NCI-H1417 (cell line): ENCODE measurements at regions not wholly inside any gene's neighbourhood (a gene's known extent, or its start where the extent isn't known, plus 50 kb on each side); places are given as distances from the start of the nearest gene placed in this dataset.

Experiments used
- DNase-seq, 3 experiments: peaks; one replicate each; lab custom pipeline; 2025; lab: John Stamatoyannopoulos, UW

DNA sequence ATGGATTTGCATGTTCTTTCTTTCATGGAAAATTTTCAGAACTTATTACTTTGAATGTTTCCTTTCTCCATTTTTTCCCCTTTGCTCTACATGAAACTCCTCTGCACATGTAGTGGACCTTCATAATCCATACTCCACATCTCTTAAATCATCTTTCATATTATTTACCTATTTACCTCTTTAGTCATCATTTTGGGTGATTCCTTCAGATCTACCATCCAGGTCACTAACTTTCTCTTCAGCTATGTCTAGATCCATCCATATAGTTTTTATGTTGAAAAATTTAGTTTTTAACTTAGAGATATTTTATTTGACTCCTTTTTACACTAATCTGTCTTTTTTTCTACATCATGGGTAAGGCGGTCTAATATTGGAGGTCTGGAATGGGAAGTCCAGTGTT lies 586.6 kb downstream of the NR2F1-AS1 start:
- DNase-seq, result no peak

- no peak for DNase-seq
Measured at GRCh38 chr5:92992073-92992472, 588.9 kb downstream of the NR2F1-AS1 start.

DNA sequence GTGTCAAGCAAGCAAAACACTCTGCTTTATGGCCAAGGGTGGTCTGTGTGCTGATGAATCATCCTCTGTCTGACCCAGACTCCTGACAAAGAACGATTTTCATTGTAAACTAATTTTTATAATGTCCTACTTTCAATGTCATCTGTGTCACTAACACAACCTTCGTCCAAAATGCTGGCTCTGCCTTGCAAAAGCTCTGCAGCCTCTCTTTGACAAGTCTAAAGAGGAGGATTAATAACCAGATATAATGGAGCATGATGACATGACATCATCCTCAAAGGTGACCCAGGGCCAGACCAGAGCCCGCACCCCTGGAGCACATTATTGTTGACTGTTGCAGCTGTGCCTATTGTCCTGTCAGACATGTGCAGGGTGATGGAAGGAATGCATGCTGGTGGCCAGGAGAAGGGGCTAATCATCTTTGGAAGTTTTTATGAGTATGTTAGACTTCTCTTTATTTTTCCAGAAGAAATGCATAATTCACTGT lies 589.4 kb downstream of the NR2F1-AS1 start:
- peak in 2 of 3 experiments; percentile 5 to 9 for DNase-seq

DNA sequence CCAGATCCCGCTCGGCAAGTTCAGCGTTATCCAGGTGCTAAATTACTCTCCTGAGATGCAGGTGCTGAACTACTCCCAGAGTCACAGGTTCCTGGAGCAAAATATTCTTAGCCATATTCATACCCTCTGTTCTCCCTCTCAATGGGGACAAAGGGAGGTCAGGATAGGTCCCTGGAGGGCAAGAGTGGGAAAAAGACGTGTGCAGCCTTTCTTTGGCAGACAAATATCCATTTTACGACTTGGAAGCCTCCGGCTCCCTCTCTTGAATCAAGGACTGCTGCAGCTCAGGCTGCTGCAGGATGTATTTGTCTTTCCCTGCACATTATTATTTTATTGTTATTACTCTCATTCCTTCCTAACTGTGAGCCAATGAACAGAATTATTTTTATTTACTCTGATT lies 590.2 kb downstream of the NR2F1-AS1 start:
- DNase-seq, result no peak

DNA sequence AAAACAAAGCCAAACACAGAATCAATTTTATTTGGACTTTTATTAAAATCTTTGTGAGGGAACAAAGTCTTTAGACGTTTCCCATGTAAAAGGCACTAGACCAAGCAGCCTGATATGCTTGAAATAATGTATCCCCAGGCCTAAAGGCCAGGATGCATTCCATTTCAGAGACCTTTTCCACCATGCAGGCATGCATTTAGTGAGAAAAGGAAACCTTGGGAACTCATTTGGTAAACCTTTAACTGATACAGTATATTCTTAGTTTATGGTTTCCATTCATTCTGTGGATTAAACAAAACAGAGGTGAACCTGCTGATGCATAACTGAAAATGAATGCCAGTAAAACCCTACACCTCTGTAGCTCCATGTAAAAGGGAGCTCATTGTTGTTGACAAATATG lies 600.0 kb downstream of the NR2F1-AS1 start:
- DNase-seq, result no peak

GRCh38 chr5:92980491-92980890 lies 600.5 kb downstream of the NR2F1-AS1 start:
- DNase-seq, result no peak

DNA sequence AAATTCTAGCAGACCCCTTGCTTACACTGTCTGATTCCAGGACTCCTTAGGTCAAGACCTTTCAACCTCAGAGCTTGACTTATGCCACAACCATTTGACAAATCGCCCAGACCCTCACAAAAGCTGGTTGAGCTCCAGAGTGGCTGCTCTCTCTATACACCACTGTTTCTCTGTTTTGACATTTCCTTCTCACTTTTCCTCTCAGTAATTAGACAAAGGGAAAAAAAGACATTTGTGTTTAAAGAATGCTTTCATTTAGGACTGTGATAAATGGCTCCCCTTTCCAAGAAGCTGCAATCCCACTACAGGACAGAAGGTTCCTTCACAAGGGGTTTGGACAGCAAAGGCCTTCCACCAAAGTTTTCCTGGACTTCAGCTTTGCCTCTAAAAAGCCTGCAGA lies 601.3 kb downstream of the NR2F1-AS1 start:
- DNase-seq, result no peak

GRCh38 chr5:92977846-92978540 lies 603.0 kb downstream of the NR2F1-AS1 start:
- DNase-seq, result no peak

- DNase-seq, result no peak
Measured at GRCh38 chr5:92976156-92976555, 604.9 kb downstream of the NR2F1-AS1 start.

DNA sequence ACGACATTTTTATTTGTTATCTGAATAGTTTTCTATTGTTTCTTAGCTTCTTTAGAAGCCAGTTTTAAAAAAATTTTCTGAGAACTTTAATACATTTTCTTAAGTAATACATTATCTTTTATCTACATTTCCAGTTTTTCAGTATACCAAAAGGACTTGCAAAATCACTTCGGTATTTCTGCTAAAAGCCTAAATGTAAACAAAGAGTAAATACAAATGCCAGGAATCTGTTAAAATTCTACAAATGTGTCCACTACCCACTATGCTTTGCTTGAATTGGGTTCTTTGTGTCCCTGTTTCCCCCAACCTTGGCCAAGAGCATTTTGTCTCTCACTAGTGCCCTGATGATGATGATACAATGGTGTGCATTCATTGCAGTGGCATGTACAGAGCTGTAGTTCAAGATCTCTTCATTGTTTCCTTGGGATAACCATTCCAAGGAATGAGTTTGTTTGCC lies 611.2 kb downstream of the NR2F1-AS1 start:
- DNase-seq, result no peak

DNA sequence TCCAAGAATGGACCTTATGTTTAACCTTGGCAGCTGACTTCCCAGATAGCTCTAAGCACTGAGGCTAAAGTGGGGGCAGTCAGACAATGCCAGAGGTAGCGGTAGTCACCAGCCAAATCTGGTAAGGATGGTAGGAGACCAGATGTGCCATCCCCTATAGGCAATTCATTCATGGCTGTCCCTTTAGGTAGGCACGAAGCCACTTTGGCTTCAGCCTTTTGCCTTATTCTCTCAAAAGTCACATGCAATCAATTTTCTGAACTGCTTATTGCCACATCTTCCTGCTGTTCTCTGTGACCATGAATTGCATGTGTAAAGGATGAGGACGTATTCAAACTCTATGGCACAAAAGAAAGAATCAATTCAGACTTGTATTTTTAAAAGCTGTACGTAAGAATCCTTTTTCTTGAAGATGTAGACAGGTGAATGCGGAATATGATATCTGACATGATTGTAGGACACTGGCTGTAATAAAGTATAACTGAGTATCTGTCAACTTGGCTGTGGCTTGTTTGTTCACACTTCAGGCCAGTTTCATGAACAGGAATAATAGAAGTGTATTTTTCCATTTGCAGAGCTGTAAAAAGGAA lies 611.7 kb downstream of the NR2F1-AS1 start:
- DNase-seq, result no peak

- no peak for DNase-seq
Measured at GRCh38 chr5:92963800-92964199, 617.2 kb downstream of the NR2F1-AS1 start.

- DNase-seq, result peak; percentile 60 to 92 (median 84)
Measured at GRCh38 chr5:92962752-92963151, 618.3 kb downstream of the NR2F1-AS1 start.

- no peak for DNase-seq
Measured at GRCh38 chr5:92956886-92957285, 624.1 kb downstream of the NR2F1-AS1 start.

DNA sequence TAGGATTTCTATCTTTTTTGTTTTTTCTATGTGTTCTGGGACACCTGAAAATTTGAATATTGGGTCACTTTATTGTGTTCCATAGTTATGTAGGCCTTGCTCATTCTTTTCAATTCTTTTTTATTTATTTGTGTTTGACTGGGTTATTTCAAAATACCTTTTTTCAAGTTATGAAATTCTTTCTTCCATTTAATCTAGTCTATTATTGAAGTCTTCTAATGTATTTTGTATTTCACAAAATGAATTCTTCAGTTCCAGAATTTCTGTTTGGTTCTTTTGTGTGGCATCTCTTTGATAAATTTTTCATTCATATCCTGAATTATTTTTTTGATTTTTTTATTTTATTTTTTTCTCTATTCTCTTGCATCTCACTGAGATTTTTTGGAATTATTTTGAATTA lies 628.8 kb downstream of the NR2F1-AS1 start:
- no peak for DNase-seq

DNA sequence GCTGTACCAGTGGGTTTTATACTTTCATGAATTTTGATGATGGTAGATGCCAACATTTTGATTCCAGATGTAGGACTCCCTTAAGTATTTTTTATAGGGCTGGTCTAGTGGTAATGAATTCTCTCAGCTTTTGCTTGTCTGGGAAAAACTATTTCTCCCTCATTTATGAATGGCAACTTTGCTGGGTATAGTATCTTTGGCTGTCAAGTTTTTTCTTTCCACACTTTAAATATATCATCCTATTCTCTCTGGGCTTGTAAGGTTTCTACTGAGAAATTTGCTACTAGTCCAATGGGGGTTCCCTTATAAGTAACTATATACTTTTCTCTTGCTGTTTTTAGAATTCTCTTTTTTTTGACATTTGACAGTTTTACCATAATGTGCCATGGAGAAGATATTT lies 629.3 kb downstream of the NR2F1-AS1 start:
- no peak for DNase-seq

- no peak for DNase-seq
Measured at GRCh38 chr5:92946546-92946945, 634.5 kb downstream of the NR2F1-AS1 start.

- no peak for DNase-seq
Measured at GRCh38 chr5:92945605-92946097, 635.4 kb downstream of the NR2F1-AS1 start.

DNA sequence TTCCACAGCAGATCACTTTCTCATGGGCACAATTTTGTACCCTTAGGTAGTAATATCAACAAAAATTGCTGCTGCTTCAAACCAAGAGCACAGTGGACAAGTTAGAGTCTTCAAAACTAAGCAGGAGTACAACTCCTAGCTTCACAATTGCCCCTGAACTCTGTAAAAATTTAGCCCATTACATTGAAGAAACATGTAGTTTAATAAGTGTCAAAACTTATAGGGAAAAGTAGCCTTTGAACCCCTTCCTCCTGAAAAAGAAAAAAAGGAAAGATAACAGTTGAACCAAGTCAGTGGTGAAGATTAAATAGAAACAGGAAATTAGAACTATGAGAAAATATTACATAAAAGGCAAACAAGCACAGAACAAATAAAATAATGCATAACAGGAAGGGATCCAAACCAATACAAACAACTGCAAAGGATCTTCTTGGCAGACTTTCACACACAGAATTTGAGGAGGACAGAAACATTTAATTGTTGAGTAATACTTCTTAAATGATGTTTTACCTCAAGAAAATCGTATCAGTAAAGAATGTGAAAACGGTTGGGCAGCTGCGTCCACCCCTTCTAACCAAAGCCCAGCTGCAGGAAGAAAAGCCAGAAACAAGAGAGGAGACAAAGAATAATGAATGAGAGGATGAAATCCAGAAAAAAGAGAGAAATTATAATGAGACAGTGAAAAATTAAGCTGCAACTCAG lies 636.0 kb downstream of the NR2F1-AS1 start:
- DNase-seq, result no peak

DNA sequence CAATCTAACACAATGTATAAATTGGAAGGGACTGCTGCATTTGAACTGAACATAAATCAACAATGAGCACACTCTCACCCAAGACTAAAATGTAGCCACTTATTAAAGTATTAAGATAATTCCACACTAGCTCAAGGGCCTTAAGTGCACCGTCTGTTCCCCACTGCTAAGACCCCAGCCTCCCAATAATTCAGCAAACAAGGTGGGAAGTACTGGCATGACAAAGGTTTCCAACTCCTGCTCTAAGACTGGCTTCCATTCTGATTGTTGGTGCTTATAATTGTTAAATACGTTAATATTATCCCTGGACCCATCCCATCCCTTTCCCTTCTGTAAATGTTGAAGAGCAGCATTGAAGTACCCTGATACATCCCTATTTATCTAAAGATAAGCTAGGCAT lies 636.7 kb downstream of the NR2F1-AS1 start:
- no peak for DNase-seq

- no peak for DNase-seq
Measured at GRCh38 chr5:92942762-92943161, 638.3 kb downstream of the NR2F1-AS1 start.

GRCh38 chr5:92941806-92942205 lies 639.2 kb downstream of the NR2F1-AS1 start:
- DNase-seq, result no peak

DNA sequence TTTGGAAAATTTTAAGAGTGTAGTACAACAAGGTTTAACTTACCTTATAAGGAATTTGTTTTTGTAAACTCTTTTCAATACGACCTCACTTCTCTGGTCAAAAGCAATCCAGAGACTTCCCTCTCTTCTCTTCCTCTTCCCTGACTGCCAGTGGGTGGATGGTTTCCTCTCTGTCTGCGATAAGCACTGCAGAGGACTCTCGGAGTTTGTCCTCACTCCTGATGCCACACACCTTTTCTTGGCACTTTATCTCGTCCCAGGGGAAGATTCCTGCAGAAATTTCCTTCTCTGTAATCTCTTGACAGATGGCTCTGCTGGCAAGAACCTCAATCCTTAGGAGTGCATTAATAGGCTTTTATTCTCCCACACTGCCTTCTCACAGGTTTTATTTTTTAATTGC lies 641.6 kb downstream of the NR2F1-AS1 start:
- DNase-seq, result no peak
